ENCODE measurements at regions not wholly inside any gene's neighbourhood (a gene's known extent, or its start where the extent isn't known, plus 50 kb on each side); places are given as distances from the start of the nearest gene placed in this dataset.
"Not testable (repeated sequence)": the region's sequence is repeated elsewhere in the genome, so short reads cannot be mapped to it uniquely, and the experiment has no call there.

DNA sequence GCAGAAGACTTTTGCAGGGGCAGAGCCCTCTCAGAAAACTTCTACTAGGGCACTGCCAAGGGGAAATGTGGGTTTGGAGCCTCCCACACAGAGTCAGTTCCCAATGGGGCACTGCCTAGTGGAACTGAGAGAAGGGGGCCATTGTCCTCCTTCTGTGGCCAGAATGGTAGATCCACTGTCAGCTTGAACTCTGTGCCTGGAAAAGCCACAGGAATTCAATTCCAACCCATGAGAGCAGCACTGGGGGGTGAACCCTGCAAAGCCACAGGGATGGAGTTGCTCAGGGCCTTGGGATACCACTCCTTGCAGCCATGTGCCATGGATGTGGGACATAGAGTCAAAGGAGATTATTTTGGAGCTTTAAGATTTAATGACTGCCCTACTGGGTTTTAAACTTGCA is 262.2 kb upstream of the SEMA3C start:
- DNase-seq (ENCODE audit: low read depth), result no peak

GRCh38 chr7:81180573-81180972 is 261.7 kb upstream of the SEMA3C start:
- no peak for DNase-seq (ENCODE audit: low read depth)

- no peak for DNase-seq (ENCODE audit: low read depth)
These were observed 256.6 kb upstream of the SEMA3C start for GRCh38 chr7:81175275-81175940.

GRCh38 chr7:81173766-81174281 is 255.0 kb upstream of the SEMA3C start:
- no peak for DNase-seq (ENCODE audit: low read depth)

- DNase-seq (ENCODE audit: low read depth), result no peak
These were observed 251.4 kb upstream of the SEMA3C start for GRCh38 chr7:81170291-81170690.

DNA sequence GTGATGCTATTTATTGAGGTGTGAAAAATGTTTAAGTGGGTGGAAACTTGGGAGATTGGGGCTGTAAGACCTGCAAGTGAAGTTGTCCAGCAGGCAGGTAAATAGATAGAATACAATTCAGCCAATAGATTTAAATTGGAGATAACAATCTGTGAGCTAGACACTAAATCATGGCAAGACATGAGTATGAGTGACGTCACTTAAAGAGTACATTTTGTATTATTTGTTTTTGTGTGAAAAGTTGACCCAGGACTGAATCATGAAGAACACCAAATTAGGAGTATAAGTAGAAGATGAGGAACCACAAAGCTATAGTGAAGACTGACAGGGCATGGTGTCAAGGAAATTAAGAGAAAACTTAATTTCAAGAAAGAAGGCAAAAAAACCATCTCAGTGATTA is 249.1 kb upstream of the SEMA3C start:
- DNase-seq (ENCODE audit: low read depth), result no peak

- DNase-seq (ENCODE audit: low read depth), result no peak
These were observed 246.2 kb upstream of the SEMA3C start for GRCh38 chr7:81165070-81165469.

GRCh38 chr7:81162771-81163525 is 244.1 kb upstream of the SEMA3C start:
- no peak for DNase-seq (ENCODE audit: low read depth)

DNA sequence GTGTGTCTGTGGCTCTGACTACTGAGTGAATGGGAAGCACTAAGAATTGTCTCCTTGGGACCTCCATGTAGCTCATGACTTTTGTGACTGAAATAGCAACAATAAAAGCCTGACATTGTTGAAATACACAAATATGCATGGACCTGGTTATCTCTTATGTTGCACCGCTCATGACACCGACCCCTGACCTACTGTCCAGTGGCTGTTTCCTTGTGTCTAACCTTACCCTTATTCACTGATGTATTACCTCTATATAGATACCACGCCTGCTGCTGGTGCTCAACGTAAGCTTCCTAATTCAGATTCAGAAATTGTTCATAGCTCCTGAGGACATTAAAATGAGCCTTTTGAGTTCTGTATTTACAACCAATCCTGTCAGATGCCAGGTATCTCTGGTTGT is 243.4 kb upstream of the SEMA3C start:
- no peak for DNase-seq (ENCODE audit: low read depth)

GRCh38 chr7:81161451-81162075 is 242.7 kb upstream of the SEMA3C start:
- DNase-seq (ENCODE audit: low read depth), result peak; percentile 90

DNA sequence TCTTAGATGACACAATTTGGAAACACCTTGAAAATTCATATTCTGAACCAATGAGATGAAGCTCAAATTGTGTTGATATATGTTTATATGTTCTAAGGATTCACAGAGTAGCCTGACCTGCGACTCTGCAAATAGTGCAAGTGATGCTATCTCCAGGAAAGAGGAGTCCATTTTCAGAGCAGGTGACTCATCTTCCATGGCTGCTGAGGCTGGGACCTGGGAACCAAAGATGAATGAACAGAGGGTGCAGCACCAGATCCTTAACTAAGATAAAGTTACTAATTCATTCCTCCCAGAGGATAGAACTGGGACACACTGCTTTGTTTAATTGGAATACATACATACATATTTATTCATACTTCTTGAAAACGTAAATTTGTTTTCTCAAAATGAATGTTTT is 240.6 kb upstream of the SEMA3C start:
- no peak for DNase-seq (ENCODE audit: low read depth)

DNA sequence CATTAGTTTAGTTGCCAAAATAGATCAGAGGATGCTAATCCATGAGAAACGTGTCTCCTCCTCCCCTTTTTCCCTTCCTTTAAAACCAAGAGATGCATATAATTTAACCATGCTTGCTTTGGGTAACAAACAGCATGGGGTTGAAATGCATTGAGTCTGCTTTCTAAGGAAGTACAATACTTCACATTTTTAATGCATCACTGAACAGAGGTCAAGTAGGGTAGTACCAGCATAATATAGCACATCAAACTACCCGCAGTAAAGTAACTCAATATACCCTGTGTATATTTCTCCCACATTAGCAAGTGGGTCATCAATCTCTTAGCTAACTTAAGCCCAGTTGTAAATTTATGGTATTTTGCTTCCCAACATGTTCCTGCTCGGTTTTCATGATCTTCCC is 239.3 kb upstream of the SEMA3C start:
- no peak for DNase-seq (ENCODE audit: low read depth)

GRCh38 chr7:81155654-81156373 is 237.0 kb upstream of the SEMA3C start:
- DNase-seq (ENCODE audit: low read depth), result no peak

- DNase-seq (ENCODE audit: low read depth), result no peak
These were observed 235.7 kb upstream of the SEMA3C start for GRCh38 chr7:81154565-81154964.

DNA sequence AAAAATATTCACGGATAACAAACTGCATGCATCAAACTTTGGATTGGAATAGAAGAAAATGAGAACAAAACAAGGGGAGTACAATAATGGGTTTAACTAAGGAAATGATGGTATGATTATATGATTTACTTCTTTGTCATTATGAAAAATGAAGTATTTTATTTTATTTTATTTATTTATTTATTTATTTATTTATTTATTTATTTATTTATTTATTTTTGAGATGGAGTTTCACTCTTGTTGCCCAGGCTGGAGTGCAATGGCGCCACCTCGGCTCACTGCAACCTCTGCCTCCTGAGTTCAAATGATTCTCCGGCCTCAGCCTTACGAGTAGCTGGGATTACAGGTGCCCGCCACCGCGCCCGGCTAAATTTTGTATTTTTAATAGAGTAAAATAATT is 234.1 kb upstream of the SEMA3C start:
- not testable (repeated sequence) for DNase-seq (ENCODE audit: low read depth)

DNA sequence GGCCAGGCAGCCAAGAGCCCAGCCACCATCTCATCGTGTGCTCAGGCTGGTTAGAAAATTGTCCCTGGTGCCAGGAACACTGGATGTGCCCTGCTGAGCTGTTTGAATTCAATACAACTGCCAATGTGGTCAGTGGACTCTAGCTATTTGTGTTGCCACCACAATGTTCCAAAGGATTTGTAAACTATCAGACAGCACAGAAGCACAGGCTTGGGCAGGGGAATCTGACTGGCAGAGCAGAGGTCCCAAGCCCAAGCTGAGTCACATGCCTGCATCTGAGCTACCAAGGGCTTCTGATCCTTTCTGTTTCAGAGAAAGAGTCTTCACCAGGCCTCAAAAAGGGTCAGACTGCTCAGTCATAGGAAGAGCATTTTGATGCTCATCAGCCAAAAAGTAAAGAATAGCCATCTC is 232.1 kb upstream of the SEMA3C start:
- no peak for DNase-seq (ENCODE audit: low read depth)

GRCh38 chr7:81143856-81144255 is 225.0 kb upstream of the SEMA3C start:
- no peak for DNase-seq (ENCODE audit: low read depth)

DNA sequence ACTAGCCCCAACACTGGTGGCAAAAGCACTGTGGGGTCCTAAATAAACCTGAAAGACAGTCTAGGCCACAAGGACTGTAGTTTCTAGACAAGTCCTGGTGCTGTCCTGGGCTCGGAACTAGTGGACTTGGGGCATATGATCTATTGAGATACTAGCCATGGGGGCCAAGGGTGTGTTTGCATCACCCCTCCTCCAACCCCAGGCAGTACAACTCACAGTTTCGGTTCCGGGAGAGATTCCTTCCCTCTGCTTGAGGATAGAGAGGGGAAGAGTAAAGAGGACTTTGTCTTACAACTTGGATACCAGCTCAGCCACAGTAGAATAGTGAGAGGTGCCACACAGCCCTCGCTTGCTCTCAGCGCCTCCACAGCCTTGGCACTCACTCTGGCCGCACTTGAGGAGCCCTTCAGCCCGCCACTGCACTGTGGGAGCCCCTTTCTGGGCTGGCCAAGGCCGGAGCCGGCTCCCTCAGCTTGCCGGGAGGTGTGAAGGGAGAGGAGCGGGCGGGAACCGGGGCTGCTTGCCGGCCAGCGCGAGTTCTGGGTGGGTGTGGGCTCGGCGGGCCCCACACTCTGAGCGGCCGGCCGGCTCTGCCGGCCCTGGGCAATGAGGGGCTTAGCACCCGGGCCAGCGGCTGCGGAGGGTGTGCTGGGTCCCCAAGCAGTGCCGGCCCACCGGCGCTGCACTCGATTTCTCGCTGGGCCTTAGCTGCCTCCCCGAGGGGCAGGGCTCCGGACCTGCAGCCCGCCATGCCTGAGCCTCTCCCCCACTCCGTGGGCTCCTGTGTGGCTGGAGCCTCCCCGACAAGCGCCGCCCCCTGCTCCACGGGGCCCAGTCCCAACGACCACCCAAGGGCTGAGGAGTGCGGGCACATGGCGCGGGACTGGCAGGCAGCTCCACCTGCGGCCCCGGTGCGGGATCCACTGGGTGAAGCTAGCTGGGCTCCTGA is 222.7 kb upstream of the SEMA3C start:
- DNase-seq (ENCODE audit: low read depth), result not testable (repeated sequence)

- DNase-seq (ENCODE audit: low read depth), result no peak
These were observed 221.9 kb upstream of the SEMA3C start for GRCh38 chr7:81140775-81141174.

DNA sequence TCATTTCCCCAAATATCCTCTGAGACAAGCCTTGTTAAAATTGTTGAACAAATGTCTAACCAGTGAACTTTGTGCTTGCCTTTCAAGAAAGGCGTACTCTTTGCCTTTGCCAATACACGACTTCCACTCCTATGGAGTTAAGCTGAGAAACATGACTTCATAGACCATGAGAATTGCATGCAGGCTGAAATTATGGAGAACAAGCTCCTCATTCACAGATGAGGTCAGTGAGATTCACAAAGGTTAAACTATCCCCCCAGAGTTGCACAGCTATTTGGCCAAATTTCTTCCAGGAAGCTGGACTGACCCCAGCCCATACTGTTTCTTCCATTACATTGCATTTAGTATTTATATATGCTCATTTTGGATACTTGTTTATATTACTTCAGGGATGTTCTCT is 221.4 kb upstream of the SEMA3C start:
- no peak for DNase-seq (ENCODE audit: low read depth)

DNA sequence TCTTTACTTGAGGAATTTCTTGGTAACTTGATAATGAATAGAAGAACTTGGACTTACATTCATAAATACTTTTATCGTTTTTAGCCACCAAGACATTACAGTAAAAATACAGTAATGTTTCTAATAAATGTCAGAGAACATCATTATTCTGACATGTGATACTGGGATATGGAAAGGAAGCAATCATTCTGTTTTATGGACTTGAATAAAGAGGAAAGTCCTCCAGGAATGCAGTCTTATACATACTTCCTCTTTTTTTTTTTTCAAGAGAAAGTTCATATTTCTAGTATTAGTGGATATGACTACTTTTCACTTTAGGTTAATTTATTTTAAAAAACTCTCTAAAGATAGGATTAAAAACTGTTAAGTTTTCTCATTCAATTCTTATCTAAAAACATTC is 220.0 kb upstream of the SEMA3C start:
- no peak for DNase-seq (ENCODE audit: low read depth)
